Activated naive CD4-positive, alpha-beta T cell (primary cell): ENCODE measurements at regions not wholly inside any gene's neighbourhood (a gene's known extent, or its start where the extent isn't known, plus 50 kb on each side); places are given as distances from the start of the nearest gene placed in this dataset.
"Not testable (repeated sequence)": the region's sequence is repeated elsewhere in the genome, so short reads cannot be mapped to it uniquely, and the experiment has no call there.

Experiments
- DNase-seq, 4 experiments: peaks; one replicate each; lab custom pipeline; 2025; lab: John Stamatoyannopoulos, UW

DNA sequence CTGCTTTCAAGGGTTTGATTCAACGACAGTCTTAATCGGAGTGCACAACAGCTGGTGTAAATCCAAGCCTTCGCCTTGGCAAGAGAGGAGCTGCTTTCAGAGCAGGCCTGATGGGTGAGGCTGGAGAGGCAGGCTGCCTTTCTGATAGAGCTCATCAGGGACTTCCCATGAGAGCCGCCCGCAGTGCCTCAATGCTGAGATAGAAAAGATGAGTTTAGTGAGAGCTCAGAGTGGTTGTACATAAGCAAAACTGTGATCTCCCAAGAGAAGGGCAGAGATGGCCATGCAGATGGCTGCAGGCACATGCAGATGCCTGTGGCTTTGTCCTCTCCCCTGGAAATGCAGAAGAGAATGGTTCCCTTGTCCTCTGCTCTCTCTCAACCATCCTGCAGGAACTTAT is 122.1 kb downstream of the ARL4C start:
- DNase-seq, result no peak

DNA sequence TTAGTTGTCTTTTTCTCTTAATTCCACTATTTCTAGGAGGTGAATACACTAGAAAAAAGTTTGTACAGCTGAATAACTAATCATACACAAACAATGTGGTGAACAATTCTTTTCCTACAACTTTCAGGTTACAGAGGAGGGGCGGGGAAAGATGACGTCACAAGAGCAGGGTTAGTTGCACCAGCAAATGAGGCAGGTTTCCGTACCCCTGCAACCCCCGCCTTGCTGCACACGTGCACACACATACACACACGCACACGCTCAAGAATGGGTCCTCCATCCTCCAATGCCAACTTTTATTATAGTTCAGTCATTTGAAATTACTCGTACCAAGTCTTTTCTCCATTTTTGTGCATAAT is 122.8 kb downstream of the ARL4C start:
- no peak for DNase-seq

DNA sequence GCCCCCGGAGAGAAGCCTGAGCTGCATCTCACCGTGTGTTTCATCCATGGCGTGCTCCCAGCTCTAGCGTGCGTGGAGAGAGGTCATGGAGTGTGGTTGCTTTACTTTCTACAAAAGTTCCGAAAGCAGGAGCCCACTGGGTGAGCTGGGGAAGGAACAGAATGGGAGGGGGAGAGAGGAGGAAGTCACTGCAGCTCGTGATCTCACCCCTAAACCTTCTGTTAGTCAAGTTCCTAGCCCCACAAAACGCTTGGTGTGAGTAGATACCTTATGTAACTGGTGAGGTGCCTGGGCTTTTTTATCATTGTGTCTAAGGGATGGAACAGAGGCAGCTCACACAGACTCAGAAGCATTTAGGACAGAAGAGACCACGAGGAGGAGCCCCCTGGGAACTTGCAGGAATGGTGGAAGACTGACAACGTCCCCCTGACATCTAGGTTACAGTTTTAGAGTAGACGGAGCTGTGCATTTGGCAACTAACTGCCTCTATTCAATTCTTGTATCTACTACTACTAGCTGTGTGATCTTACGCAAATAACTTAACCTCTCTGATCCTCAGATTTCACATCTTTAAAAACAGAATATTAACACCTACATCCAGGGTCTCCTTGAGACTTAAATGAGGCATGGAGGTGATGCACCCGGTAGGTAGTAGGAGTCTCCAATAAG is 123.3 kb downstream of the ARL4C start:
- DNase-seq, result no peak

DNA sequence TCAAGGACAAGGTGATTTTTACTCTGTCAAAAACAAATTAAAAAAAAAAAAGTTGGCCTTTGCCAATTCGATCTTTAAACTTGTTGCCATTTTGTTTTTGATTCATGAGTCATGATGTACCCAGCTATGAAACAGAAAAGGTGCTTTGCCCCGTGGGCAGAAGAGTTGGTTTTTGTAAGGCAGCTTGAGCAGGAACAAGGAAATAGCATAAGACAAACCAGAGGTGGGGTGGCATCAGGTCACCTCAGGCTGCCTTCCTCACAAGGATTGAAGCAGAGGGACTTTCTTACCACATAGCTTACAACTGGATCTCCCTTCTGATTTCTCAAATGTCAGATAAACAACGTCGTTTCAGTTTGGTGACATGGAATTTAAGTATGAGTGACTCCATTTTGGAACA is 123.8 kb downstream of the ARL4C start:
- no peak for DNase-seq

DNA sequence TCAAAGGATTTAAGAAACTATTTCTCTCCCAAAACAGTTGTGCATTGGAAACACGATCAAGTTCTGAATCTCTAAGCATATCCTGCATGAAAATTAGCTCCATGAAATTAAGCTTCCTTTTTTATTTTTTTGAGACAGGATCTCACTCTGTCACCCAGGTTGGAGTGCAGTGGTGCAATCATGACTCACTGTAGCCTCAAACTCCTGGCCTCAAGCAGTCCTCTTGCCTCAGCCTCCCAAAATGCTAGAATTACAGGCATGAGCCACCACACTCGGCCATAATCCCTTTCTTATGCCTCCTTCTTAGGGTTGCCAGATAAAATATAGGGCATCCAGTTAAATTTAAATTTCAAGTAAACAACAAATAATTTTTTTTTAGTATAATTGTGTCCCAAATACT is 124.4 kb downstream of the ARL4C start:
- no peak for DNase-seq

DNA sequence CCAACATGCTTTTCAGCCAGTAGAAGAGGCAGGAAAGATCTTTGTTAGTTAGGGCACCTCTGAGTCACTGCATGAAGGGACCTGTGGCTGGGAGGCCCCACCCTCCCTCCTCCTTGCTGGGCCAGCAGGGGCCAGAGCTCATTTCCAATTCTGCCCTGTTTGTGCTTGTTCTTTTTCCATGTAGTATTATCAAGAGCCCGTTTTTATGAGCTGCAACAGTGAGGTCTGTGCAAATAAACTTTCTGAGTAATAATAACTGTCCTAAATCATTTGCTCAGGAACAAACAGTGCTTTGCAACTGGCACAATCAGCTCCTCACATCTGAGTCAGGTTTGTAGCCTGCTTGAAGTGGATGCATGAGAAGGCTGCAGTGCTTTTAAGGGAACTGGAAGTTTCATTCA is 128.0 kb downstream of the ARL4C start:
- DNase-seq, result peak in 2 of 4 experiments; percentile 9 to 33

DNA sequence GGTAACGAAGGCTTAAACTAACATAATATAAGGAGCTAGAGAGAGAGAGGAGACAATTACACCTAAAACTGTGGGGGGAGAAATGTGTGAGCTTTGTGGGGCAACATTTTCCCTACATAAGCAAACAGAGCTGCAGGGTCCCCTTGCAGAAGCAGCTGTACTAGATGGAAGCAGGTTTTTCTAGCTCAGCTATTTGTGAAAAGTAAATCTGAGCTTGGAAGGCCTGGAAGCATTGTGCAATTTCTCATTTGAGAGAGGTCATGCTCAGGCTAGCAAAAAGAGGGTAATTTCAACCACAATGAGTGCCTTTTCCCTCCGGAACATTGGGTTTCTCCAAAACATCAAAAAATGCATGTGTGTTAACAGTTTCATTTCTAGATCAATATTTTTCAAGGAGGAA is 130.0 kb downstream of the ARL4C start:
- no peak for DNase-seq

DNA sequence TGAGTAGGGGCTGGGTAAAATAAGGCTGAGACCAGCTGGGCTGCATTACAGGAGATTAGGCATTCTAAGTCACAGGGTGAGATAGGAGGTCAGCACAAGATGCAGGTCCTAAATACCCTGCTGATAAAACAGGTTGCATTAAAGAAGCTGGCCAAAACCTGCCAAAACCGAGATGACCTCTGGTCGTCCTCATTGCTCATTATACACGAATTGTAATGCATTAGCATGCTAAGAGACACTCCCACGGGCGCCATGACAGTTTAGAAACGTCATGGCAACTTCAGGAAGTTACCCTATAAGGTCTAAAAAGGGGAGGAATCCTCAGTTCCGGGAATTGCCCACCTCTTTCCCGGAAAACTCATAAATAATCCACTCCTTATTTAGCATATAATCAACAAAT is 132.2 kb downstream of the ARL4C start:
- DNase-seq, result no peak

DNA sequence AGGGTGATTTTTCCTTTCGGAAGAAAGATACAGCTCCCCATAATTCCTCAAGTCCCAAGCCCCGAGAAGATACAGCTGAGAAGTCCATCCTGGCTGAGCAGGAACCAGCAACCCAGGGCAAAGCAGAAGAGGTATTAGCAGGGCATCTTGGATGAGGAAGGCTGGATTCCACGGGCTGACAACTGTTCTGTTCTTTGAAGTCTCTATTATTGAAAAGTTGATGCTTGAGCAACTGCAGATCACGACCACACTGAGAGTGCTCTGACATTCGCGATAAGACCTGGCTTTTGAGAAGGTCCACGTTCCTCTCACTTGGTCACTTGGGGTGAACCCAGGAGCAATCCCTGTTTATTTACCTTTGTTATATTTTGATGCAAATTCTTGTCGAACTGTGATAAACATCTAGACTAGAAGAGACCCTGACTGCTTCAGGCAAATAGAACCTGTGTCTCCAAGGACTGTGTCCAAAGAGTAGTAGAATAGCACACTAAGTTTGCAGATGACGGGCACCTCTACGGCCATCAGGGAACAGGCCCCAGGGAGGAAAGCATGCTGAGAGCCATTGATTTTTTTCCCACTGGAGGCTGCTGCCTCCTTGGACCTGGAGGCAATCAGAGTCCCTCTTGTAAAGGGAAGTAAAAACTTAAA is 133.1 kb downstream of the ARL4C start:
- DNase-seq, result no peak

DNA sequence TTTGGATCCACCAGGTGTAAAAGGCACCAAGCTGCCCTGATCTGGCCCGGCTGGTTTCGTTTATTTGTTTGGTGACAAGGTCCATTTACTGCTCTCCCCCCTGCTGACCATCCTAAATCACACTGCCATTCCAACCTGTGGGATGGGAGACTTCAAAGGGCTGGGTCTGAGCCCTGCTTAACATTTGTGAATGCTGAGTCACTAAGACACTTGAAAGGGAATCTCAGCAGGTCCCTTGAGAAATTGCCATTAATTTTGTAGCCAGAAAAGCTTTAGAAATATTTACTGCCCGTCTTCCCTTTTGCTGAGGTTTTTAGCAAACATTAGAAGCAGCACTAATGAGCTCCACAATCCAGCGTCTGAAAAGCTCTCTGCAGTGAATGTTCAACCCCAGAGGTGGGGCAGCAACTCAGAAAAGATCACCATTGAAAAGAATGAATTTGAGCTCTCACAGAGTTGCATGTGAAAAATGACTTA is 133.8 kb downstream of the ARL4C start:
- DNase-seq, result no peak

DNA sequence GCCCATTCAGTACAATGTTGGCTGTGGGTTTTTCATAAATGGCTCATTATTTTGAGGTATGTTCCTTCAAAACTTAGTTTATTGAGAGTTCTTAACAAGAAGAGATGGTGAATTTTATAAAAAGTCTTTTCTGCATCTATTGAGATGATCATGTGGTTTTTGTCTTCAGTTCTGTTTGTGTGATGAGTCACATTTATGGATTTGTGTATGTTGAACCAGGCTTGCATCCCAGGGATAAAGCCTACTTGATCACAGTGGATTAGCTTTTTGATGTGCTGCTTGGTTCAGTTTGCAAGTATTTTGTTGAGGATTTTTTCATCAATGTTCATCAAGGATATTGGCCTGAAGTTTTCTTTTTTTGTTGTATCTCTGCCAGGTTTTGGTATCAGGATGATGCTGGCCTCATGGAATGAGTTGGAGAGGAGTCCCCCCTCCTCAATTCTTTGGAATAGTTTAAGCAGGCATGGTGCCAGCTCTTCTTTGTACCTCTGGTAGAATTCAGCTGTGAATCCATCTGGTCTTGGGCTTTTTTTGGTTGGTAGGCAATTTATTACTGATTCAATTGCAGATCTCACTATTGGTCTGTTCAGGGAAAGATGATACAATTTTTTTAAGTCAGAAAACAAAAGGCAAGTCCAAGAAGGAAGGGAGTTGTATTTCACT is 136.4 kb downstream of the ARL4C start:
- not testable (repeated sequence) for DNase-seq

DNA sequence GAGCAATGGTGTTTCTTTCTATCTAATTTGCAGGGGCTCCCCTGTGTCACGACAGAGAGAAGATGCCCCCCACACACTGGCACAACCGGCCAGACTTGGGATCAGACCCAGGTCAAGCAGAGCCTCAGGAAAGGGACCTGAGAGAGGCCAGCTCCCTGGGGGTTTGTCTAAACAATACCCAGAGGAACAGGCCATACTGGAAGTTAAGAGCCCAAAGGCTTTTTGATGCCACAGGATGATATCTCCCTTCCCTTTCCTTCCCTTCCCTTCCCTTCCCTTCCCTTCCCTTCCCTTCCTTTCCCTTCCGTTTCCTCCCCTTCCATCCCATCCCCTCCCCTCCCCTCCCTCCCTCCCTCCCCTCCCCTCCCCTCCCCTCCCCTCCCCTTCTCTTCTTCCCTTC is 139.2 kb downstream of the ARL4C start:
- DNase-seq, result no peak

DNA sequence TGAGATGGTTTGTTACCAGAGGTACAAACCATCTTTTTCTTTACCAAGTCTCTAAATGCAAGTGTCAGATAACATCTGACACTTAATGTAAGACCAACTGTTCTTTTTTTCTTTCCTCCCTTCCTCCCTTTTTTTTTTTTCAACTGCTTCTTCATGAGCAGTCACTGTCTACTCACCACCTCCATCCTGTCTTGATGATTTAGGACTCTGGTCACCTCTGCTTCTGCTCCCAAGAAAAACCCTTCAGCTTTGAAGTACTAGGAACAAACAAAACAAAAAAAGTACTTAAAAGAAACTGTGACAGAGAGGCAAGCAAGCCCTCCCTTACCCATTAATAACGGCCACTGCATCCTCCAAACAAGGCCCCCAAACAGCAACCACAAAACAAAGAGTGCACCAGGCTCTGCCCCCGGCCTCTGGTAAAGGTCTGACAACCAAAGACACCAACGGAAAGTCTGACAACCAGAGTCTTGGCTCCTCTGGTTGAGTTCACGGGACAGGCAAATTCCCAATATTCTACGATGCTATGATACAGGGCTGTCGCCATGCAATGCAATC is 141.0 kb downstream of the ARL4C start:
- no peak for DNase-seq

DNA sequence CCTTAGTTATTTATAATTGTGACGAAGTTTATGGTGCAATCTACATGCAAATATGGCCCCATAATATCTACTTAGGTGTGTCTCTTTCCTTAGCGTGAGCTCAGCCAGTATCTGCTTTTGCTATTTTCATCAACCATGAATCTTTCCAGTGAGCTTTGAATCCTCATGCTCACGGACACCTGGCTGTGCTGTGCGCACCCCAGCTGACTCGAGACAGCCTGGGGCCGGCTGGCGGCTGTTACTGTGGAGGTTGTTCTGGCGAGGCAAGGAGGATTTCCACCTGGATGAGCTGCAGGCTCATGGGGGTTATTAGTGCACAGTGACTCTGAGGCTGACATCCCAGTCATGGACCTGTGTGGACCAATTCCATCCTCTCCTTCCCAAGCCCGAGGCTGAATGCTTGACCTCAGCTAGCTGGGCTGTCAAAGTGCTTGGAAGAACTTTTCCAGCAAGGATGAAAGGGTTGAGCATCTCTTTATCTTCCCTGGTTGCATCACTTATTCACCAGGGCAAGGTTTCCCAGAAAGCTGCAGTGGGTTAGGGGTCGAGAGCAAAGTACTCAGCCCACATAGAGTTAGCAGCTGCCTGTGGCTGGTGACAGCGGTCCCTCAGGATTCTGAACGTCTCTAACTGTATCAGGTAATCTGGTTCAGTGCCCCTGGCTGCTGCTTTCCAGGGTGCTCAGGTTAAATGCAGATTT is 141.7 kb downstream of the ARL4C start:
- DNase-seq, result no peak

DNA sequence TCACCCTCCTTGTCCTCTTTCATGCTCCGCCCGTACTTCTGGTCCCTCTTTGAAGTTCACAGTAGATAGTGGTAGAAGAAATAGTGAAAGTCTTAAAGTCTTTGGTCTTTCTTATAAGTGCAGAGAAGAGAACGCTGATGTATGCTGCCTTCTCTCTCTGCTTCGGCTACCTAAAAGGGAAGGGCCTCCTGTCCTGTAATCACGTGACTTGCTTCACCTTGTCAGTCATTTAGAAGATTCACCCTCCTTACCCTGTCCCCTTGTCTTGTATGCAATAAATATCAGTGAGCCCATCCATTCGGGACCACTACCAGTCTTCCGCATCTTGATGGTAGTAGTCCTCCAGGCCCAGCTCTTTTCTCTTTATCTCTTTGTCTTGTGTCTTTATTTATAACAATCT is 144.6 kb downstream of the ARL4C start:
- no peak for DNase-seq

DNA sequence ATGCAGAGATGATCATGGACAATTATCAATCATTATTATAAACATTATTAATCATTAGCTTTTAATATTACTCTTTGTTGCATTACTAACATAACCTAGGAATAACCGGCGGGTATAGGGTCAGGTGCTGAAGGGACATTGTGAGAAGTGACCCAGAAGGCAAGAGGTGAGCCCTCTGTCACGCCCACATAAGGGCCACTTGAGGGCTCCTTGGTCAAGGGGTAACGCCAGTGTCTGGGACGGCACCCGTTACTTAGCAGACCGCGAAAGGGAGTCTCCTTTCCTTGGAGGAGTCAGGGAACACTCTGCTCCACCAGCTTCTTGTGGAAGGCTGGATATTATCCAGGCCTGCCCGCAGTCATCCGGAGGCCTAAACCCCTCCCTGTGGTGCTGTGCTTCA is 145.0 kb downstream of the ARL4C start:
- DNase-seq, result not testable (repeated sequence)

DNA sequence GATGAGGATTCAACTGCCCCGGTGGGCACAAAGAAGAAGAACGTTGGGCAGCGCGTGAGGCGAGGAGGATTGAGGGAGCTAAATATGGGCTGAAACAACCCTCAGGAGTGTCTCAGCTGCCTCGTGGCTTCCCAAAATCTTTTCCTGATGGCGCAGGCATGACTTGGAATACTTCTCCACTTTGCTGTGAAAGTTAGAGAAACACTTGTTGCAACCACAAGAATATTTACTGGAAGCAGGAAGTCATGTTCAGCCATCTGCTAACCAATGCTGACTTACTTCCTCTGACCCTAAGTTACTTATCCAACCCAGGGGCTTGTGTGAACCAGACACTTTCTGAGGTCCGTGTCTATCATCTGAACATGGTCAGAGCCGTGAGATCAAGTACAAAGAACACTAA is 148.8 kb downstream of the ARL4C start:
- no peak for DNase-seq

DNA sequence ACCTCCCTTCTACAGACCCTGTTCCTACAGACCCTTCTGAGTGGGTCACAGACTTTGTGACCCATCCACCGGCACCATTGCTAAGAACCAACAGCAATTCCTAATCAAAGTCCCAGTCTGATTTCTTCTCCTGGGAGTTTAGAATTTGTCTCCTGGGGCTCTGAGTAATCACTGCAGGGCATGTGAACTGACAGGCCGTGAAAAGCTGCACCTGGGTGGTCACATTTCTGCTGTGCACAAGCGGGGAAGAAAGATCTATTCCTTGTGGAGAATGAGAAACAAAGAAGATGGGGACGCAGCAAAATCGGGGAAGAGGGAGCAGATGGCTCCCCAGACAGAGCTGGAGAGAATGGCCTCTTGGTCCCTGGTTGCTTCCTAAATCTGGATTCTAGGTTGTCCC is 151.0 kb downstream of the ARL4C start:
- DNase-seq, result no peak

DNA sequence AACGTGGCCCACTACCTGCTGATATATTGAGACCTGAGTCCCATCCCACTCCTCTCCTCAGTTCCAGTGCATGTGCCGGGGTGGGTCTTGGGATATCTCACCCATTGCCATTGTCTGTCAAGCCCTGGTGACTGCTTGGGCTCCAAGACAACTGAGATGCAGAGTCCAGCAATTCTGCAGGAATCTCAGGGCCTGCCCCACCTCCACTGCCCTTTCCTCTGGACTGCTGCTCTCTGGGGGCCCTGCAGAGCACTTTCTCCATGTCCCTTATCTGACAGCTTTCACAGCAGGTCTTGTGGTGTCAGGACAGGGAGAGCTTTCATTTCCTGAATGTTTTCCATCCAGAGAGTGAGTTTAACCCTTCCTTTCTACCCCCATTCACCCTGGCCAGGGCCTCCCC is 152.9 kb downstream of the ARL4C start:
- DNase-seq, result no peak

DNA sequence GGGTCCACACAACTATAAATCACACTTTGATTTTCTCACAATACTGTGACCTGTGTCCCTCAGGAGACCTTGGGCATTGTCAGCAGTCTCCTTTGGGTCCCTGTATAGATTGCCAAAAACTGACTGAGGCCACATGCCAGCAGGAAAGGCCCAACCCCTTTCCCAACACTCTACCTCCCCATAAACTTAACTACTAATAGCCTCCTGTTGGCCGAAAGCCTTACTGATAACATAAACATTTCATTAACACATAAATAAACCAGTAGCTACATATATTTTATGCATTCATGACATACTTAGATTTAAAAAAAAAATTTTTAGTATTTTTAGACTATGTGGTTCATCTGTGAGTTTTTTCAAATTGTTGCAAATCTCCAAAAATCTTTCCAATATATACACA is 153.5 kb downstream of the ARL4C start:
- no peak for DNase-seq

DNA sequence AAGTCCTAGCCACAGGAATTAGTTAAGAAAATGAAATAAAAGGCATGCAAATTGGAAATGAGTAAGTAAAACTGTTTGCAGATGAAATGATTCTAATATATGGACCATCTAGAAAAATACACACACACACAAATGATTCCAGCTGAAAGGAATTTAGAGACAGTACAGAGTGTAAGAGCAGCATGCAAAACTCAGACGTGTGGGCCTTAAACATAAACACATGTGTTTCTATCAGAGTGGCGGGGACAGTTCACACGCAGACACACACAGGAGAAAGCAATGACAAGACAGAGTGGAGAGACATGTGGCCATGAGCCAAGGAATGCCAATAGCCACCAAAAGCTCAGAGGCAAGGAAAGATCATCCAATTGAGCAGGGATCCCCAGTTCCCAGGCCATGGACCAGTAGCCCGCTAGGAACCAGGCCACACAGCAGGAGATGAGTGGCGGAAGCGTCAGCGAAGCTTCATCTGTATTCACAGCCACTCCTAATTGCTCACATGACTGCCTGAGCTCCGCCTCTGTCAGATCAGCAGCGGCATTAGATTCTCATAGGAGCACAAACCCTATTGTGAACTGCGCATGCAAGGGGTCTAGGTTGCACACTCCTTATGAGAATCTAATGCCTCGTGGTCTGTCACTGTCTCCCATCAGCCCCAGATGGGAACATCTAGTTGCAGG is 155.4 kb downstream of the ARL4C start:
- DNase-seq, result no peak

DNA sequence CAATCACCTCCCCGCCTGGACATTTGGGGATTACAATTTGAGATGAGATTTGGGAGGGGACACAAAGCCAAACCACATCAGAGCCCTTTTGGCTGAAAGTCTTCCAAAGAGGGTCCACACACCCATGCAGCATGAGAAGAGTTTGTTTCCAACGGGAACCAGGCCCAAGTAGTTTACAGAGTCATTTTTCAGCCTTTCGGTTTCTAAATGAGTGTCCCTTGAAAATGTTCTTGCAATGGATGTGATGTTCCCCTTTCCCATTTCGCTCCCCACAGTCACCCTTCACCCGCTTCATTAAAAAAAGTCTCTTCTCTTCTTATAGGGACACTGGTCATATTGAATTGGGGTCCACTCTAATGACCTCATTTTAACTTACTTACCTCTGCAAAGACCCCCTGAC is 157.4 kb downstream of the ARL4C start:
- DNase-seq, result no peak
